ENCODE measurements at regions not wholly inside any gene's neighbourhood (a gene's known extent, or its start where the extent isn't known, plus 50 kb on each side); places are given as distances from the start of the nearest gene placed in this dataset.
"Not testable (repeated sequence)": the region's sequence is repeated elsewhere in the genome, so short reads cannot be mapped to it uniquely, and the experiment has no call there.

- H3K27me3 Mint-ChIP-seq (ENCODE audit: low read depth); H3K36me3 Mint-ChIP-seq (ENCODE audit: low read depth); POLR2A ChIA-PET; H3K9me3 Mint-ChIP-seq (ENCODE audit: insufficient read depth); H3K4me3 Mint-ChIP-seq; H3K4me1 Mint-ChIP-seq (ENCODE audit: low read depth); DNase-seq; H3K27ac Mint-ChIP-seq; CTCF ChIA-PET; ATAC-seq: not testable (repeated sequence)
Measured at GRCh38 chr1:99401556-99401955, 137.3 kb downstream of the PLPPR4 start.

GRCh38 chr1:99404399-99404798 lies 140.1 kb downstream of the PLPPR4 start:
- H3K4me3 Mint-ChIP-seq; POLR2A ChIA-PET; H3K27ac Mint-ChIP-seq; H3K4me1 Mint-ChIP-seq (ENCODE audit: low read depth); H3K36me3 Mint-ChIP-seq (ENCODE audit: low read depth); H3K27me3 Mint-ChIP-seq (ENCODE audit: low read depth); DNase-seq; ATAC-seq; H3K9me3 Mint-ChIP-seq (ENCODE audit: insufficient read depth); CTCF ChIA-PET: not testable (repeated sequence)

GRCh38 chr1:99405325-99405724 lies 141.0 kb downstream of the PLPPR4 start:
- ATAC-seq; H3K27me3 Mint-ChIP-seq (ENCODE audit: low read depth); H3K9me3 Mint-ChIP-seq (ENCODE audit: insufficient read depth); POLR2A ChIA-PET; H3K4me1 Mint-ChIP-seq (ENCODE audit: low read depth); DNase-seq; H3K27ac Mint-ChIP-seq; H3K36me3 Mint-ChIP-seq (ENCODE audit: low read depth); H3K4me3 Mint-ChIP-seq; CTCF ChIA-PET: not testable (repeated sequence)

GRCh38 chr1:99407018-99407417 lies 142.7 kb downstream of the PLPPR4 start:
- Mint-ChIP-seq H3K9me3 (ENCODE audit: insufficient read depth) (no peaks in the 10 kb centered on the region), H3K4me3 (no peak overlapping the region), H3K36me3 (ENCODE audit: low read depth) (no peaks in the 10 kb centered on the region), H3K4me1 (ENCODE audit: low read depth) (no peaks in the 10 kb centered on the region), H3K27me3 (ENCODE audit: low read depth) (peaks cover 2% of the 10 kb centered on the region), H3K27ac (no peak overlapping the region)
- ATAC-seq (no peak), DNase-seq (no peak)
- CTCF ChIA-PET: no interaction called here
- POLR2A ChIA-PET: no interaction called here

DNA sequence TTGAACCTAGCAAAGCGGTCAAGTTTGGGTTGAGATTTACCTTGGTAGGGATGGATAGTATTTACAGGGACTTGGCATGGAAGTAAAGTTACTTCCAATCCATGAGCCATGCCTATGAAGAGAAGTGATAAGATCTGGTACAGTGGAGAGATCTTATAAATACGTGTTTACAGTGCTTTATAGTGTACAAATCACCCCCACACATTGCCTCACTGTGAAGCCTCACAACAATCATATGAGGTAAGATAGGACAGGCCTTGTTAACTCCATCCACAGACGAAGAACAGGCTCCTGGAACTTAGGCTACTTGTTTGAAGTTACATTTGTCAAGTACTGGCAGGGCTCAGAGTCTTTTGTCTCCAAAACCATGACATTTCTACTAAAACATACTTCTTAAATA lies 159.8 kb downstream of the PLPPR4 start:
- H3K9me3 Mint-ChIP-seq (ENCODE audit: insufficient read depth): no peaks in the 10 kb centered on the region
- H3K36me3 Mint-ChIP-seq (ENCODE audit: low read depth): no peaks in the 10 kb centered on the region
- CTCF ChIA-PET: no interaction called here
- POLR2A ChIA-PET: no interaction called here
- H3K27me3 Mint-ChIP-seq (ENCODE audit: low read depth): peaks cover 15% of the 10 kb centered on the region
- H3K4me3 Mint-ChIP-seq: no peak overlapping the region
- no peak overlapping the region for H3K27ac Mint-ChIP-seq
- DNase-seq: no peak
- no peaks in the 10 kb centered on the region for H3K4me1 Mint-ChIP-seq (ENCODE audit: low read depth)
- ATAC-seq: no peak

DNA sequence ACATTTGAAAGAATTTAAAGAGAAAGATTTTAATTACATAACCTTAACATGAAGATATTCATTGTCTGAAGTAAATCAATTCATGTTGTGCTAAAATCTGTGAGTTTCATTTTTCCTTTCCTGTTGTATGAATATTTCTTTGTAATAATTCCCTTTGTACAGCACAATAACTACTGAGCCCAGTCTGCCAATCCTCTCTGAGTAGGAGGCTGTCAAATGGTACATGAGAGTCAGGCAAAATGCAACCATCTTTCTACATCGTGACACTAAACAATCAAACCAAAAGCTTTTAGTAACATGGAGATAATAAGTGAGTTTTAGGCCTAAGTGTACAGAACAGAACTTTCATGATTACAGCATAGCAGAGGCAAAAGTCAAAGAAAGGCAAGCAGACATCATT lies 165.5 kb downstream of the PLPPR4 start:
- no peak for ATAC-seq
- ChIA-PET CTCF (no interaction called here), POLR2A (no interaction called here)
- no peak overlapping the region for H3K4me3 Mint-ChIP-seq
- H3K9me3 Mint-ChIP-seq (ENCODE audit: insufficient read depth): no peaks in the 10 kb centered on the region
- no peaks in the 10 kb centered on the region for H3K36me3 Mint-ChIP-seq (ENCODE audit: low read depth)
- H3K27me3 Mint-ChIP-seq (ENCODE audit: low read depth): peaks cover 7% of the 10 kb centered on the region
- no peaks in the 10 kb centered on the region for H3K4me1 Mint-ChIP-seq (ENCODE audit: low read depth)
- no peak for DNase-seq
- no peak overlapping the region for H3K27ac Mint-ChIP-seq

DNA sequence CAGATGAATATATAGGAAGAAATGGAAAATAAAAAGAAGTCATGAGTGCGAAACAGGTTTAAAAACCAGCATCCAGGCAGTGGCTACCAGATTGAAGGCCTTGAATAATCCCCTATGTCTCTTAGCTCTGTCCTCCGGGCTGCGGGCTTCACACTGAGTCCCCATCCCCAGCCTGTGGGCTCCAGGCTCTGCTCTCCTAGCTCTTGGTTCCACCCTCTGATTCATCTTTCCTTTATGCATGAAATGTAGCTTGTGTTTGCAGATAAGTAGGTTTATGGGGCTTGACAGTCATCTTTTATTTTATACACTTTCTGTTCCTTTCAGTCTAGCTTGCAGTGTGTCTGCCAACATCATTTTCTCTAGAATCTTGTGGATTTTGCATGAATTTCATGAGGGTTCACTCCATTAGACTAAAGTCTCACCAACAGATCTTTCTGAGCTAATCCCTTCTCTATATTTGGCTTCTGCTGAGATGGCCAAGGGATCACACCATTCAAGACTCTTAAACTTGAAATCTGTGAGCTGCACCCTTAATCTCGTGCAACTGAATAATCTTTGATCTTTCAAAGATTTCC lies 174.5 kb downstream of the PLPPR4 start:
- no peaks in the 10 kb centered on the region for H3K9me3 Mint-ChIP-seq (ENCODE audit: insufficient read depth)
- ChIA-PET CTCF (interaction anchor here (1.5 kb wide), 1 partner anchor 43 kb away, joined by 3 read pairs; no protein-coding TSS in a partner anchor), POLR2A (no interaction called here)
- DNase-seq (no peak), ATAC-seq (no peak)
- H3K4me3 Mint-ChIP-seq: no peak overlapping the region
- H3K36me3 Mint-ChIP-seq (ENCODE audit: low read depth): no peaks in the 10 kb centered on the region
- H3K27ac Mint-ChIP-seq: no peak overlapping the region
- H3K4me1 Mint-ChIP-seq (ENCODE audit: low read depth): peaks cover 12% of the 10 kb centered on the region
- H3K27me3 Mint-ChIP-seq (ENCODE audit: low read depth): no peaks in the 10 kb centered on the region

DNA sequence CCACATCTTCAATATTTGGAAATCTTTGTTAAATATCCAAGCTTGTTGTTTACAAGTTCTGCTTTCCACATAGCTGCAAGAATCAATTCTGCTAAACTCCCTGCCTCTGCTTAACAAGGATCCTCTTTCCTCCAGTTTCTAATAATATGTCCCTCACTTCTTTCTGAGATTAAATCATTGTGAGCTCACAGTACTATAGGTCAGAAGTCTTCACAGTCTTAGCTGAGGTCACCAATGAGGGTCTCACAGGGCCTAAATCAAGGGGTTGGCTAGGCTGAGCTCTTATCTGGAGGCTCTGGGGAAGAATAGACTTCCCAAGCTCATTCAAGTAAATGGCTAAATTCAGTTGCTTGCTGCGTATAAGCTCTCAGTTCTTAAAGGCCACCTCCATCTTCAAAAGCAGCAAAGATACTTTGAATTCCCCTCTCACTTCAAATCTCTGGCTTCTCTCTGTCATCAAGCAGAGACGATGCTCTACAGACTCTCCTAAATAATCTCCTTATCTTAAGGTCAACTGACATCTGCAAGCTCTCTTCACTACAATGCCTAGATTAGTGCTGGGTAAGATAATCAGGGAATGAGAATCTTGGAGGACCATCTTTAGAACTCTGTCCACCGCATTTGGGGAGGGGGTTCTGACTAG lies 175.3 kb downstream of the PLPPR4 start:
- no peak for DNase-seq
- ATAC-seq: no peak
- Mint-ChIP-seq H3K27me3 (ENCODE audit: low read depth) (no peaks in the 10 kb centered on the region), H3K27ac (no peak overlapping the region), H3K36me3 (ENCODE audit: low read depth) (no peaks in the 10 kb centered on the region), H3K9me3 (ENCODE audit: insufficient read depth) (no peaks in the 10 kb centered on the region), H3K4me3 (no peak overlapping the region), H3K4me1 (ENCODE audit: low read depth) (peaks cover 12% of the 10 kb centered on the region)
- POLR2A ChIA-PET: no interaction called here
- CTCF ChIA-PET: interaction anchor here (1.5 kb wide), 1 partner anchor 43 kb away, joined by 3 read pairs; no protein-coding TSS in a partner anchor

- no peak overlapping the region for H3K4me3 Mint-ChIP-seq
- DNase-seq (peak; percentile 23), ATAC-seq (peak; percentile 74)
- H3K36me3 Mint-ChIP-seq (ENCODE audit: low read depth): no peaks in the 10 kb centered on the region
- H3K9me3 Mint-ChIP-seq (ENCODE audit: insufficient read depth): no peaks in the 10 kb centered on the region
- ChIA-PET CTCF (interaction anchor here (1.2 kb wide), 1 partner anchor 14 kb away, joined by 3 read pairs; no protein-coding TSS in a partner anchor), POLR2A (no interaction called here)
- no peaks in the 10 kb centered on the region for H3K27me3 Mint-ChIP-seq (ENCODE audit: low read depth)
- peaks cover 12% of the 10 kb centered on the region for H3K4me1 Mint-ChIP-seq (ENCODE audit: low read depth)
- no peak overlapping the region for H3K27ac Mint-ChIP-seq
Measured at GRCh38 chr1:99441299-99442095, 177.2 kb downstream of the PLPPR4 start.

GRCh38 chr1:99444211-99444927 lies 180.1 kb downstream of the PLPPR4 start:
- H3K27ac Mint-ChIP-seq; H3K36me3 Mint-ChIP-seq (ENCODE audit: low read depth); H3K4me3 Mint-ChIP-seq; ATAC-seq; POLR2A ChIA-PET; DNase-seq; CTCF ChIA-PET; H3K9me3 Mint-ChIP-seq (ENCODE audit: insufficient read depth); H3K27me3 Mint-ChIP-seq (ENCODE audit: low read depth): not testable (repeated sequence)
- peaks cover 12% of the 10 kb centered on the region for H3K4me1 Mint-ChIP-seq (ENCODE audit: low read depth)

DNA sequence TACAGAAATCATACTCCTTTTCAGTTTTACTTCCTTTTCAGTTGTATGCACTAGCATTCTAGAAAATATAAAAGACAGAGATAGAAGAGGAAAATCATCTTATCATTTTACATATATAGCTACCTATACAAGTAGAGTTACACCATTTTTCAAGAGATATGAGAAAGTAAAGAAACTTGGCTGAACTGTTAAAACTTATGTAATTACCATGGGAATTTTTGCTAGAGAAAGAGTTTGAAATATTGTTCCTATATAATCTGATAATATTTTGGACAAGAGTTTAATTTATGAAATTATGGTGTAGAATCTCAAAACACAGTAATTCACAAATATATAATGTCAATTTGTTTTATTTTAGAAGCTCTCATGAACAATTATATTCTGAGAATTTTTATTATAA lies 180.8 kb downstream of the PLPPR4 start:
- ChIA-PET POLR2A (no interaction called here), CTCF (no interaction called here)
- Mint-ChIP-seq H3K36me3 (ENCODE audit: low read depth) (no peaks in the 10 kb centered on the region), H3K27me3 (ENCODE audit: low read depth) (no peaks in the 10 kb centered on the region), H3K4me3 (no peak overlapping the region), H3K27ac (no peak overlapping the region), H3K9me3 (ENCODE audit: insufficient read depth) (no peaks in the 10 kb centered on the region), H3K4me1 (ENCODE audit: low read depth) (peaks cover 12% of the 10 kb centered on the region)
- no peak for ATAC-seq
- no peak for DNase-seq

DNA sequence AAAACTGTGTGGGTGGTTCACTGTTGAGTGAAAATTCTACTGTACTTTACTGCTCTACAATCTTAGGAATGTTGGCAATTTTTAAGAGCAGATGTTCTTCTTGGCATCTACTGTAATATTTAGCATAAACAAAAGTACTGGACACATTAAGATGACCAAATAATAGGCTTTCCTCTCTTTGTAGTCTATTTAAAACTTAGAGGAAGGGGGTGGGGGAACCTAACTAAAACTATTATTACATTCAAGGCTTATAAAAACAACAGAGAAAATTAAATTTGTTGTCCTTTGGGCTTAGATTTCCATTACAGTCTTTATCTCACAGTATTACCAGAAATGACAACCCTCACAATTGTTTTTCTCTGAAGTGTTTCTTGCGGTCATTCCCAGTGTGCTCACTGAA lies 181.2 kb downstream of the PLPPR4 start:
- ChIA-PET POLR2A (no interaction called here), CTCF (no interaction called here)
- Mint-ChIP-seq H3K9me3 (ENCODE audit: insufficient read depth) (no peaks in the 10 kb centered on the region), H3K4me1 (ENCODE audit: low read depth) (peaks cover 12% of the 10 kb centered on the region), H3K4me3 (no peak overlapping the region), H3K27me3 (ENCODE audit: low read depth) (no peaks in the 10 kb centered on the region), H3K27ac (no peak overlapping the region), H3K36me3 (ENCODE audit: low read depth) (no peaks in the 10 kb centered on the region)
- no peak for DNase-seq
- ATAC-seq: no peak

Measured in activated CD8-positive, alpha-beta T cell treated with anti-CD3 and anti-CD28 coated beads, Interleukin-2, amount 10 ng/mL, durations not matched to agents 7 days and 5 days (primary cell).